Nephron (organoid): ENCODE measurements at regions not wholly inside any gene's neighbourhood (a gene's known extent, or its start where the extent isn't known, plus 50 kb on each side); places are given as distances from the start of the nearest gene placed in this dataset.

ENCODE experiments used
- H3K27ac Mint-ChIP-seq, 3 experiments: 2 replicates each; pipeline ENCODE4 v1.8.0; 2020; ENCODE audit warnings: mixed read lengths in 3 of 3, mild to moderate bottlenecking in 2 of 3, moderate library complexity in 1 of 3
- H3K27me3 Mint-ChIP-seq: 2 replicates; pipeline ENCODE4 v1.8.0; 2021; ENCODE audit warnings: low read depth, mild to moderate bottlenecking, moderate library complexity, mixed read lengths
- H3K36me3 Mint-ChIP-seq: 2 replicates; pipeline ENCODE4 v1.8.0; 2020; ENCODE audit warnings: low read depth, mixed read lengths
- H3K4me1 Mint-ChIP-seq: 2 replicates; pipeline ENCODE4 v1.8.0; 2020; ENCODE audit warnings: mixed read lengths
- H3K4me3 Mint-ChIP-seq, 3 experiments: 2 replicates each; pipeline ENCODE4 v1.8.0; 2020; ENCODE audit warnings: mild to moderate bottlenecking in 3 of 3, mixed read lengths in 3 of 3, moderate library complexity in 2 of 3
- H3K9me3 Mint-ChIP-seq: 2 replicates; pipeline ENCODE4 v1.8.0; 2020; ENCODE audit warnings: mixed read lengths
- TF ChIP-seq, protein P1 (sequence below), 3 experiments: fragments of 200-600 bp; sonication (generic); IDR thresholded peaks; one replicate each; pipeline ENCODE4 v1.5.0; 2021; ENCODE audit warnings: antibody characterized with exemption in 3 of 3; ENCODE audit not compliant: unreplicated experiment in 3 of 3

DNA sequence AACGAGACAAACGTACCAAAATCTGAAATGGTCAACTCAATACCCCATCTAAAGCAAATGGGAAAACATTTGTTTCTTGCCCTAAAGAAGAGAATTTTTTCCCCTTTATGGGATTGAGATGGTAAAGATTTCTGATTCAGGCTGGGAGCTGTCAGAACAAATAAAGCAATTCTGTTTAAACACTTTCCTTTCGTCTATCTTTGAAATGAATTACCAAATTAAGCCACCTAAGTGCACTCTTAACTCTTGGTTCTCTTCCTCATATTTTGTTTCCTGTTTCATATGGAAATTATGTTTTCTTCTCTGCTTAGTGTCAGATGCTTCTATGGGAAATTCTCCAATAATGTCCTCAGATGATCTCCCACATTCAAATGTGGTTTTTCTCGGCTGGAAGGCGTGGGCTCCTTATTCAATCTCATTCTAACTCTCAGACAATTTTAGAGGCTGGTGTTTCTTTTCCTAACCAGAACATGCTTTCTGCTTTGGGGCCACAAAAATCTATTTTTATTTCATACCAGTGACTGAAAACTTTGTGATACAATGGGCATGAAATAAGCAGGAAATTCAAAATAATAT, 50.3 kb upstream of the HPF1 start:
- TF ChIP-seq, protein P1, sequence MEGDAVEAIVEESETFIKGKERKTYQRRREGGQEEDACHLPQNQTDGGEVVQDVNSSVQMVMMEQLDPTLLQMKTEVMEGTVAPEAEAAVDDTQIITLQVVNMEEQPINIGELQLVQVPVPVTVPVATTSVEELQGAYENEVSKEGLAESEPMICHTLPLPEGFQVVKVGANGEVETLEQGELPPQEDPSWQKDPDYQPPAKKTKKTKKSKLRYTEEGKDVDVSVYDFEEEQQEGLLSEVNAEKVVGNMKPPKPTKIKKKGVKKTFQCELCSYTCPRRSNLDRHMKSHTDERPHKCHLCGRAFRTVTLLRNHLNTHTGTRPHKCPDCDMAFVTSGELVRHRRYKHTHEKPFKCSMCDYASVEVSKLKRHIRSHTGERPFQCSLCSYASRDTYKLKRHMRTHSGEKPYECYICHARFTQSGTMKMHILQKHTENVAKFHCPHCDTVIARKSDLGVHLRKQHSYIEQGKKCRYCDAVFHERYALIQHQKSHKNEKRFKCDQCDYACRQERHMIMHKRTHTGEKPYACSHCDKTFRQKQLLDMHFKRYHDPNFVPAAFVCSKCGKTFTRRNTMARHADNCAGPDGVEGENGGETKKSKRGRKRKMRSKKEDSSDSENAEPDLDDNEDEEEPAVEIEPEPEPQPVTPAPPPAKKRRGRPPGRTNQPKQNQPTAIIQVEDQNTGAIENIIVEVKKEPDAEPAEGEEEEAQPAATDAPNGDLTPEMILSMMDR (IDR thresholded peaks at IDR 0.05; ENCODE audit: unreplicated experiment in 3 of 3) = no peak
- Mint-ChIP-seq H3K36me3 (no peaks in the 10 kb centered on the region), H3K4me1 (no peaks in the 10 kb centered on the region), H3K27ac (no peak overlapping the region), H3K9me3 (peaks cover 4% of the 10 kb centered on the region), H3K27me3 (peaks cover 11% of the 10 kb centered on the region), H3K4me3 (no peak overlapping the region)
